GM13977 (cell line): ENCODE measurements at regions not wholly inside any gene's neighbourhood (a gene's known extent, or its start where the extent isn't known, plus 50 kb on each side); places are given as distances from the start of the nearest gene placed in this dataset.

Experiments
- DNase-seq: peaks from one replicate; pipeline ENCODE4 v3.0.0; 2012; ENCODE audit warnings: low spot score
- CTCF ChIP-seq: IDR thresholded peaks from 2 replicates; pipeline ENCODE4 v1.5.1; 2012; ENCODE audit warnings: mild to moderate bottlenecking, control low read depth; ENCODE audit not compliant: insufficient read depth; ENCODE audit errors: extremely low read depth, missing control alignments
- in situ Hi-C: fragments of 300-500 bp; cut with MboI; formaldehyde crosslinking; loops from one replicate; pipeline ENCODE4 v1.12.0; 2022; ENCODE audit warnings: low sequenced_read_pairs, low pct_unique_long_range_greater_than_20kb, mixed read lengths, inconsistent platforms; ENCODE audit not compliant: unreplicated experiment

DNA sequence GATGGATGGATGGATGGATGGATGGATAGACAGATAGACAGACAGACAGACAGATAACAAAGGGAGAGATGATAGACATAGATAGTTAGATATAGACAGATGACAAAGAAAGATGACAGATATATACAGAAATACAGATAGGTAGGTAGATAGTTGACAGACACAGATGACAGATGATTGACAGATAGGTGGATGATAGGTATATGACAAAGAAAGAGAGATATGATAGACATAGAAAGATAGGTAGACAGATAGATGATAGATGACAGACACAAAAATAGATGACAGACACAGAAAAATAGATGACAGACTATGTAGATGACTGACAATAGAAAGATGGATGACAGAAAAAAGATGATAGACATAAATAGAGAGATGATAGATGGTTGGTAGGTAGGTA lies 200.0 kb upstream of the TAS2R1 start:
- no peak for TF ChIP-seq CTCF
- no peak for DNase-seq
- in situ Hi-C loops, result no loop called here

DNA sequence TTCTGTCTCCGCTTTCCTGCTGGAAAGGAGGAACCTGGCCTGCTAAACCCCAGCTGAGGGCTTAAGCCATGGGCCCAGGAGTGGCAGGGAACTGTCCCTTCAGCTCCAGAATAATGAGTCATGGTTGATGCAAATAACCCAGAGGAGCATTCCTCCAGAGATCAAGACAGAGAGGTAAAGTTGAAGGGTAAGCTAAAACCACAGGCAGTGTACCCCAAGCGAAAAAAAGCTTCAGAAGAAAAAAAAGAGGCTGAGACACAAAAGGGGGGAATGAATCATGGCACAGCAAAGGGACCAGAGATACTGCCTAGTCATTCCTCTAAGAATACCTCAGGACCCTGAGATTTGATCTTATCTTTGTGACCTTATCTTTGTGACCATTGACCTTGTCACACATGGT lies 199.5 kb upstream of the TAS2R1 start:
- TF ChIP-seq CTCF, result no peak
- in situ Hi-C loops, result no loop called here
- no peak for DNase-seq

- DNase-seq, result no peak
- no peak for TF ChIP-seq CTCF
- in situ Hi-C loops, result no loop called here
Measured at GRCh38 chr5:9820691-9821449, 190.7 kb upstream of the TAS2R1 start.

- in situ Hi-C loops, result no loop called here
- no peak for TF ChIP-seq CTCF
- DNase-seq, result no peak
Measured at GRCh38 chr5:9818340-9818845, 188.2 kb upstream of the TAS2R1 start.

- TF ChIP-seq CTCF, result no peak
- in situ Hi-C loops, result no loop called here
- DNase-seq, result no peak
Measured at GRCh38 chr5:9817819-9818218, 187.7 kb upstream of the TAS2R1 start.

DNA sequence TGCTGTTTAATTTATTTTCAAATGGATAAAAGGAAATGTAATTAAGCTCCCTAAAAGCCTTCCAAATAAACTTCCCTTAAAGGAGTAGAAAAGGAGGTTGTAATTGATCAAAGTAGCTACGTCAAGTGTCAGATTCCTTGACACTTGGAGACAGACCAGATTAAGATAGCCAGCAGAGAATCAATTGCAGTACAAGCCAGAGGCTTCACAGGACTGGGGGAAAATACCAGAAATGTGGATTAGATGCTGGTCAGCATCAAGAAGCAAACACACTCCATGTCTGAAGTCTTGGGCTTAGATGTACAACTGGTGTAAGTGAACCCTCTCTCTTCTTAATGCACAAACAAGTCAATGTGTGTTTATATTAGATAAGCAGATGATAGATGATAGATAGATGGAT lies 184.9 kb upstream of the TAS2R1 start:
- in situ Hi-C loops, result no loop called here
- no peak for DNase-seq
- TF ChIP-seq CTCF, result no peak
